OCI-LY1 (cell line): ENCODE measurements at regions not wholly inside any gene's neighbourhood (a gene's known extent, or its start where the extent isn't known, plus 50 kb on each side); places are given as distances from the start of the nearest gene placed in this dataset.
A peak's percentile ranks its signal among the peaks of the same experiment; 100 is the strongest.

Experiments used
- H2AFZ ChIP-seq: fragments of 200-600 bp; sonication (generic), shearing (Covaris generic); 2 replicates; pipeline ENCODE4 v1.6.0; 2014; ENCODE audit warnings: antibody characterized with exemption, mild to moderate bottlenecking, low read length
- H3F3A ChIP-seq: fragments of 200-600 bp; sonication (generic), shearing (Covaris generic); 2 replicates; pipeline ENCODE4 v1.6.0; 2014; ENCODE audit warnings: mild to moderate bottlenecking, antibody characterized with exemption, low read length, moderate library complexity; ENCODE audit not compliant: insufficient read depth
- H3K27ac ChIP-seq: fragments of 200-600 bp; sonication (generic); 2 replicates; pipeline ENCODE4 v1.5.1; 2014; ENCODE audit warnings: low read length, mixed run types, mild to moderate bottlenecking, low read depth; ENCODE audit not compliant: poor library complexity, severe bottlenecking
- H3K27me3 ChIP-seq: fragments of 200-600 bp; sonication (generic); 2 replicates; pipeline ENCODE4 v1.6.0; 2014; ENCODE audit warnings: antibody characterized with exemption, mild to moderate bottlenecking, low read length, moderate library complexity; ENCODE audit not compliant: insufficient read depth
- H3K36me3 ChIP-seq: fragments of 200-600 bp; sonication (generic); 2 replicates; pipeline ENCODE4 v1.6.1; 2014; ENCODE audit warnings: mild to moderate bottlenecking, antibody characterized with exemption, low read length, moderate library complexity, mixed read lengths; ENCODE audit not compliant: insufficient read depth
- H3K4me1 ChIP-seq: fragments of 200-600 bp; sonication (generic); 2 replicates; pipeline ENCODE4 v1.5.1; 2014; ENCODE audit warnings: mild to moderate bottlenecking, low read length, moderate library complexity; ENCODE audit not compliant: insufficient read depth, severe bottlenecking
- H3K4me2 ChIP-seq: fragments of 200-600 bp; sonication (generic), shearing (Covaris generic); 2 replicates; pipeline ENCODE4 v1.6.1; 2014; ENCODE audit warnings: low read length
- H3K4me3 ChIP-seq: fragments of 200-600 bp; sonication (generic); 2 replicates; pipeline ENCODE4 v1.5.1; 2014; ENCODE audit warnings: low read length, low read depth, mild to moderate bottlenecking, mixed read lengths; ENCODE audit not compliant: poor library complexity, severe bottlenecking
- H3K79me2 ChIP-seq: fragments of 200-600 bp; shearing (Covaris generic); 2 replicates; pipeline ENCODE4 v1.6.1; 2016; ENCODE audit warnings: mixed run types, low read length, mixed read lengths; ENCODE audit not compliant: insufficient read depth
- H3K9ac ChIP-seq: fragments of 200-600 bp; sonication (generic), shearing (Covaris generic); 2 replicates; pipeline ENCODE4 v1.6.1; 2014; ENCODE audit warnings: mild to moderate bottlenecking, low read length, mixed read lengths
- H3K9me2 ChIP-seq: fragments of 200-600 bp; sonication (generic), shearing (Covaris generic); 2 replicates; pipeline ENCODE4 v1.6.1; 2014; ENCODE audit warnings: low read depth, mild to moderate bottlenecking, low read length, mixed read lengths
- H3K9me3 ChIP-seq: fragments of 200-600 bp; shearing (Covaris generic); 2 replicates; pipeline ENCODE4 v1.6.1; 2014; ENCODE audit warnings: low read length, mixed read lengths
- H4K20me1 ChIP-seq: fragments of 200-600 bp; sonication (generic), shearing (Covaris generic); 2 replicates; pipeline ENCODE4 v1.6.0; 2016; ENCODE audit warnings: mild to moderate bottlenecking, low read length; ENCODE audit not compliant: insufficient read depth
- CTCF ChIP-seq: fragments of 200-600 bp; sonication (generic), shearing (Covaris generic); IDR thresholded peaks from 2 replicates; pipeline ENCODE4 v1.5.1; 2017; ENCODE audit warnings: mild to moderate bottlenecking, antibody characterized with exemption, low read length, moderate library complexity, mixed read lengths
- EZH2 ChIP-seq: fragments of 200-600 bp; sonication (generic), shearing (Covaris generic); IDR thresholded peaks from 2 replicates; pipeline ENCODE4 v1.8.0; 2017; ENCODE audit warnings: borderline replicate concordance, mixed run types, mild to moderate bottlenecking, antibody characterized with exemption, low read length, moderate library complexity, mixed read lengths

- Histone ChIP-seq H2AFZ (no peak overlapping the region), H3K4me1 (no peaks in the 10 kb centered on the region), H3K27ac (no peak overlapping the region), H4K20me1 (no peaks in the 10 kb centered on the region), H3K36me3 (no peaks in the 10 kb centered on the region), H3K4me3 (no peak overlapping the region), H3K79me2 (no peaks in the 10 kb centered on the region), H3K9me3 (no peaks in the 10 kb centered on the region), H3K4me2 (no peak overlapping the region), H3K27me3 (no peaks in the 10 kb centered on the region), H3K9ac (no peak overlapping the region), H3K9me2 (no peaks in the 10 kb centered on the region), H3F3A (no peaks in the 10 kb centered on the region)
- TF ChIP-seq EZH2 (no peak), CTCF (no peak)
These were observed 140.5 kb downstream of the NPR3 start for GRCh38 chr5:32851559-32852173.

GRCh38 chr5:32852535-32852934 lies 141.4 kb downstream of the NPR3 start:
- no peak overlapping the region for H3K9ac ChIP-seq
- no peaks in the 10 kb centered on the region for H3K79me2 ChIP-seq
- no peaks in the 10 kb centered on the region for H3F3A ChIP-seq
- no peaks in the 10 kb centered on the region for H3K9me2 ChIP-seq
- no peaks in the 10 kb centered on the region for H3K27me3 ChIP-seq
- H3K4me1 ChIP-seq: no peaks in the 10 kb centered on the region
- TF ChIP-seq CTCF: peak; percentile 24; the same call in 1 of the 2 replicates
- TF ChIP-seq EZH2: no peak
- no peak overlapping the region for H3K27ac ChIP-seq
- peaks cover 3% of the 10 kb centered on the region; the same call in 1 of the 2 replicates for H3K9me3 ChIP-seq
- H3K4me2 ChIP-seq: no peak overlapping the region
- no peaks in the 10 kb centered on the region for H3K36me3 ChIP-seq
- H2AFZ ChIP-seq: no peak overlapping the region
- H3K4me3 ChIP-seq: no peak overlapping the region
- no peaks in the 10 kb centered on the region for H4K20me1 ChIP-seq

GRCh38 chr5:32852976-32853375 lies 141.9 kb downstream of the NPR3 start:
- Histone ChIP-seq H3K9ac (no peak overlapping the region), H4K20me1 (no peaks in the 10 kb centered on the region), H3K36me3 (no peaks in the 10 kb centered on the region), H3K27me3 (no peaks in the 10 kb centered on the region), H3K4me3 (no peak overlapping the region), H3K4me1 (no peaks in the 10 kb centered on the region), H3K27ac (no peak overlapping the region), H3K4me2 (no peak overlapping the region), H3K79me2 (no peaks in the 10 kb centered on the region), H3K9me3 (peaks cover 3% of the 10 kb centered on the region; the same call in 1 of the 2 replicates), H3K9me2 (no peaks in the 10 kb centered on the region), H3F3A (no peaks in the 10 kb centered on the region), H2AFZ (no peak overlapping the region)
- TF ChIP-seq EZH2 (no peak), CTCF (no peak)
